Thyroid gland (tissue), 4 donors: ENCODE measurements at regions not wholly inside any gene's neighbourhood (a gene's known extent, or its start where the extent isn't known, plus 50 kb on each side); places are given as distances from the start of the nearest gene placed in this dataset.

Experiments
- CTCF ChIP-seq, 6 experiments: fragments of 200-600 bp in 3 of 6; fragments of 450-650 bp in 3 of 6; sonication (generic) in 3 of 6; IDR thresholded peaks; one replicate each; pipeline ENCODE4 v1.5.1; 2016 to 2019; ENCODE audit warnings: antibody characterized with exemption in 6 of 6, mild to moderate bottlenecking in 2 of 6, inconsistent platforms in 1 of 6, moderate library complexity in 1 of 6
- POLR2A ChIP-seq, 2 donors: fragments of 450-650 bp; IDR thresholded peaks; one replicate each; pipeline ENCODE4 v1.6.1; 2017; ENCODE audit warnings: antibody characterized with exemption in 2 of 2, mild to moderate bottlenecking in 2 of 2, moderate library complexity in 1 of 2

- no peak for TF ChIP-seq CTCF (IDR thresholded peaks at IDR 0.05)
- no peak for TF ChIP-seq POLR2A (IDR thresholded peaks at IDR 0.05)
Measured at GRCh38 chr4:28226962-28227361, 1366.3 kb downstream of the STIM2 start.
